Hepatocyte (in vitro differentiated cells): ENCODE measurements at regions not wholly inside any gene's neighbourhood (a gene's known extent, or its start where the extent isn't known, plus 50 kb on each side); places are given as distances from the start of the nearest gene placed in this dataset.

Experiments
- DNase-seq: peaks from one replicate; pipeline ENCODE4 v3.0.0-alpha.2; 2016; ENCODE audit warnings: low spot score
- H2AFZ ChIP-seq: fragments of 200-600 bp; sonication (generic); 2 replicates; pipeline ENCODE4 v1.6.0; 2016; ENCODE audit warnings: antibody characterized with exemption, mild to moderate bottlenecking
- H3K27ac ChIP-seq: fragments of 200-600 bp; sonication (generic); 2 replicates; pipeline ENCODE4 v1.5.1; 2016; ENCODE audit warnings: mild to moderate bottlenecking
- H3K27me3 ChIP-seq: fragments of 200-600 bp; sonication (generic); 2 replicates; pipeline ENCODE4 v1.6.1; 2016
- H3K36me3 ChIP-seq: fragments of 200-600 bp; sonication (generic); replicated peaks from 2 replicates; pipeline ENCODE4 v1.5.1; 2016; ENCODE audit warnings: low read depth; ENCODE audit not compliant: insufficient read depth
- H3K4me1 ChIP-seq: fragments of 200-600 bp; sonication (generic); 2 replicates; pipeline ENCODE4 v1.5.1; 2016; ENCODE audit warnings: mild to moderate bottlenecking, moderate library complexity; ENCODE audit not compliant: insufficient read depth
- H3K4me2 ChIP-seq: fragments of 200-600 bp; sonication (generic); 2 replicates; pipeline ENCODE4 v1.6.0; 2016
- H3K4me3 ChIP-seq: fragments of 200-600 bp; sonication (generic); 2 replicates; pipeline ENCODE4 v1.5.1; 2016; ENCODE audit warnings: mild to moderate bottlenecking
- H3K79me2 ChIP-seq: fragments of 200-600 bp; sonication (generic); 2 replicates; pipeline ENCODE4 v1.6.0; 2017; ENCODE audit warnings: mild to moderate bottlenecking
- H3K9me2 ChIP-seq: fragments of 200-600 bp; sonication (generic); replicated peaks from 2 replicates; pipeline ENCODE4 v1.6.0; 2017; ENCODE audit warnings: mild to moderate bottlenecking; ENCODE audit not compliant: insufficient read depth
- H3K9me3 ChIP-seq: fragments of 200-600 bp; sonication (generic); 2 replicates; pipeline ENCODE4 v1.5.1; 2016; ENCODE audit warnings: low read depth, mild to moderate bottlenecking
- H4K20me1 ChIP-seq: fragments of 200-600 bp; sonication (generic); 2 replicates; pipeline ENCODE4 v1.6.0; 2016; ENCODE audit warnings: mild to moderate bottlenecking; ENCODE audit not compliant: insufficient read depth, poor library complexity, severe bottlenecking
- CTCF ChIP-seq: fragments of 200-600 bp; sonication (generic); IDR thresholded peaks from 2 replicates; pipeline ENCODE4 v1.5.1; 2016; ENCODE audit warnings: antibody characterized with exemption, mild to moderate bottlenecking; ENCODE audit not compliant: poor library complexity
- EZH2 ChIP-seq: fragments of 200-600 bp; sonication (generic); IDR thresholded peaks from 2 replicates; pipeline ENCODE4 v1.6.1; 2016; ENCODE audit warnings: antibody characterized with exemption, mild to moderate bottlenecking, borderline replicate concordance
- EZH2phosphoT487 ChIP-seq: fragments of 200-600 bp; sonication (generic); IDR thresholded peaks from one replicate; pipeline ENCODE4 v1.6.1; 2018; ENCODE audit warnings: antibody characterized with exemption, mild to moderate bottlenecking, low read depth, moderate library complexity; ENCODE audit not compliant: unreplicated experiment, severe bottlenecking
- WGBS: methylation state at CpG from one replicate; pipeline ENCODE4 v1.1.6; 2016; ENCODE audit warnings: low lambda C conversion rate; ENCODE audit errors: missing lambda C conversion rate; 5-methylcytosine and 5-hydroxymethylcytosine counted together

DNA sequence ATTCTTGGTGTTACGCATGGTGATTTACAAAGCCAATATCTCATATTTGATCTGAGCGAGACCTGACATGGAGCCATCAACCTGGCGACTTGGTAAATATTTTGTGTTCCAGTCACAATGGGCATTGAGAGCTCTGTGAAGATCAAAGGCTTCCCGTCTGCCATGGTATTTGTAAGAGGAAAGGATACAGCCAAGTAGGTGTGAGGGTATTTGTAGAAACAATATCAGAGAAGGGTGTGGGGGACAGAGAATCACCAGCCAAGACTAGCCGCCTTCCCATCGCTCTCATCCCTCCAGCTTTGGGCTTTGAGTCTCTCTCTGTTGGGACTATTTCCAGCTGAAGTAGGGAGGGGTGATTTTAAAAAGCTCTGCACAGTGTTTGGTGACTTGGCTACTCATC, 173.4 kb upstream of the BDNF start:
- H3K4me3 ChIP-seq, result no peak overlapping the region
- H3K36me3 ChIP-seq, result no peaks in the 10 kb centered on the region
- no peak overlapping the region for H3K27ac ChIP-seq
- H3K9me3 ChIP-seq, result no peaks in the 10 kb centered on the region
- H3K9me2 ChIP-seq, result no peaks in the 10 kb centered on the region
- no peak overlapping the region for H3K4me2 ChIP-seq
- no peaks in the 10 kb centered on the region for H4K20me1 ChIP-seq
- no peak overlapping the region for H2AFZ ChIP-seq
- DNase-seq, result no peak
- no peaks in the 10 kb centered on the region for H3K79me2 ChIP-seq
- WGBS, result 72% methylated on average over 6 of the region's 6 CpGs
- H3K4me1 ChIP-seq, result no peaks in the 10 kb centered on the region
- no peaks in the 10 kb centered on the region for H3K27me3 ChIP-seq
- no peak for TF ChIP-seq CTCF
- no peak for TF ChIP-seq EZH2phosphoT487
- no peak for TF ChIP-seq EZH2

DNA sequence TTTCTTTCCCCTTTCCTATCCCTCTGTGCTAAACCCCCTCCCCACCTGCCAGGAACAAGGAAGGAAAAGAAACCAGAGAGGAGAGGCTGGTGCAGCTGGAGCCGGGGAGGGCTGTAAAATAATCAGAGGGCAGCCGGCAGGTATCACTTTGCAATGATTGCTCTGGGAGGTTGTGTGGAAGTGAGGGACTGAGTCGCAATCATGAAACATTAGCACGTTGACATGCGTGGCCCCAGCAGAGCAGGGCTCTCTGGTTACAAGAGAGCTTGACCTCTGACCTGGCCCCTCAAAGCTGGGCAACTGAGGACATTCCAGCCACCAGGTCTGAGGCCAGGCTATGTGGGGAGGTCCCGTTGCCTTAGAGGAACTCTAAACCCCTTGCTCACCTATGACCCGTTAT, 170.8 kb upstream of the BDNF start:
- no peak for TF ChIP-seq CTCF
- no peak for TF ChIP-seq EZH2
- TF ChIP-seq EZH2phosphoT487, result no peak
- H3K27ac ChIP-seq, result no peak overlapping the region
- H3K9me3 ChIP-seq, result no peaks in the 10 kb centered on the region
- no peak overlapping the region for H2AFZ ChIP-seq
- no peak for DNase-seq
- H3K9me2 ChIP-seq, result no peaks in the 10 kb centered on the region
- no peaks in the 10 kb centered on the region for H3K36me3 ChIP-seq
- H3K27me3 ChIP-seq, result no peaks in the 10 kb centered on the region
- no peaks in the 10 kb centered on the region for H4K20me1 ChIP-seq
- 56% methylated on average over 7 of the region's 7 CpGs for WGBS
- no peak overlapping the region for H3K4me3 ChIP-seq
- H3K4me1 ChIP-seq, result no peaks in the 10 kb centered on the region
- H3K4me2 ChIP-seq, result no peak overlapping the region
- H3K79me2 ChIP-seq, result no peaks in the 10 kb centered on the region

- TF ChIP-seq CTCF (no peak), EZH2phosphoT487 (no peak), EZH2 (no peak)
- no peaks in the 10 kb centered on the region for H3K4me1 ChIP-seq
- no peaks in the 10 kb centered on the region for H3K79me2 ChIP-seq
- no peak for DNase-seq
- no peaks in the 10 kb centered on the region for H3K27me3 ChIP-seq
- H3K9me3 ChIP-seq, result no peaks in the 10 kb centered on the region
- H3K9me2 ChIP-seq, result no peaks in the 10 kb centered on the region
- H3K36me3 ChIP-seq, result no peaks in the 10 kb centered on the region
- H3K4me2 ChIP-seq, result no peak overlapping the region
- no peak overlapping the region for H3K4me3 ChIP-seq
- H4K20me1 ChIP-seq, result no peaks in the 10 kb centered on the region
- no peak overlapping the region for H3K27ac ChIP-seq
- no peak overlapping the region for H2AFZ ChIP-seq
Observed at GRCh38 chr11:27869701-27870100, 169.4 kb upstream of the BDNF start.

DNA sequence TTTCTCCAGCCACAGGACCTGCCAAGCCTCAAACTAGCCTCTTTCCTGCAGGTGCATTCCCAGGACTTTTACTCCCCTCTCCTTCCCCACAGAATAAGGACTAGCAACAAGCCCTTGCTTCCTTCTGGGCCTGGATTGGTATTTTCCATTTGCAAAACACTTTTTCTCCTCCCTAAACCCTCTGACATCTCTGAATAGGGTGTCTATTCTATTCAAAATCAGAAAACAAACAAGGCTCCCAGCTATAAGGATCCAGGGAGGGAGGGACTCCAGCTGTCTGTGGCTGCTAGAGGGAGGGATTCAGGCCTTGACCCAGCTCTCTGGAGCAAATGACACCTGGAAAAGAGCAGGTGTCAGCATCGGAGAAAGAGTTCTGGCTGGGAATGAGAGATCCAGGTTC, 168.5 kb upstream of the BDNF start:
- no peak for TF ChIP-seq CTCF
- TF ChIP-seq EZH2phosphoT487, result no peak
- TF ChIP-seq EZH2, result no peak
- no peaks in the 10 kb centered on the region for H4K20me1 ChIP-seq
- no peak overlapping the region for H3K4me2 ChIP-seq
- H3K27ac ChIP-seq, result no peak overlapping the region
- H3K4me3 ChIP-seq, result no peak overlapping the region
- no peak for DNase-seq
- WGBS, result 50% methylated on average over 1 of the region's 1 CpG
- no peaks in the 10 kb centered on the region for H3K4me1 ChIP-seq
- H3K27me3 ChIP-seq, result no peaks in the 10 kb centered on the region
- no peaks in the 10 kb centered on the region for H3K79me2 ChIP-seq
- H3K9me2 ChIP-seq, result no peaks in the 10 kb centered on the region
- no peaks in the 10 kb centered on the region for H3K9me3 ChIP-seq
- no peak overlapping the region for H2AFZ ChIP-seq
- no peaks in the 10 kb centered on the region for H3K36me3 ChIP-seq
